Omental fat pad (tissue), 3 donors: ENCODE measurements at regions not wholly inside any gene's neighbourhood (a gene's known extent, or its start where the extent isn't known, plus 50 kb on each side); places are given as distances from the start of the nearest gene placed in this dataset.

Experiments used
- ATAC-seq: fragments of 150-250 bp; one replicate; pipeline ENCODE4 v1.9.1; 2016; ENCODE audit warnings: mild to moderate bottlenecking, moderate library complexity; ENCODE audit not compliant: low FRiP score
- DNase-seq: peaks from one replicate; pipeline ENCODE4 v3.0.0-alpha.2; 2019; ENCODE audit warnings: low spot score
- TF ChIP-seq, protein P1 (sequence below), 3 donors: fragments of 450-650 bp; IDR thresholded peaks; one replicate each; pipeline ENCODE4 v1.5.1; 2016 to 2017; ENCODE audit warnings: antibody characterized with exemption in 3 of 3, mild to moderate bottlenecking in 3 of 3, moderate library complexity in 2 of 3

DNA sequence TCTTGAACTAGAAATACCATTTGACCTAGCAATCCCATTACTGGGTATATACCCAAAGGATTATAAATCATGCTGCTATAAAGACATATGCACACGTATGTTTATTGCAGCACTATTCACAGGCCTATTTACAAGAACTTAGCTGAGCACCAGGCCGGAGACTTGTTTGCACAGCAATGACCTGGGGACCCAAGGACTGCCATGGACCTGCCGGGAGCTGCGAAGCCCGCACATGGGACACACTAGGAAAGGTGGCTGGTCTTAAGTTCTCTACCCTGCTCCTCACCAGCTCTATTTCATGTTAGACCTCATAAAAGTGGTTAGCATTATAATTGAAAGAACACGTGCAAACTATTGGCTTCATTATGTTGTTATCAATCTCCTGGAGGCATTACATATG is 70.4 kb upstream of the CST7 start:
- ATAC-seq (no peak), DNase-seq (no peak)
- TF ChIP-seq, protein P1, sequence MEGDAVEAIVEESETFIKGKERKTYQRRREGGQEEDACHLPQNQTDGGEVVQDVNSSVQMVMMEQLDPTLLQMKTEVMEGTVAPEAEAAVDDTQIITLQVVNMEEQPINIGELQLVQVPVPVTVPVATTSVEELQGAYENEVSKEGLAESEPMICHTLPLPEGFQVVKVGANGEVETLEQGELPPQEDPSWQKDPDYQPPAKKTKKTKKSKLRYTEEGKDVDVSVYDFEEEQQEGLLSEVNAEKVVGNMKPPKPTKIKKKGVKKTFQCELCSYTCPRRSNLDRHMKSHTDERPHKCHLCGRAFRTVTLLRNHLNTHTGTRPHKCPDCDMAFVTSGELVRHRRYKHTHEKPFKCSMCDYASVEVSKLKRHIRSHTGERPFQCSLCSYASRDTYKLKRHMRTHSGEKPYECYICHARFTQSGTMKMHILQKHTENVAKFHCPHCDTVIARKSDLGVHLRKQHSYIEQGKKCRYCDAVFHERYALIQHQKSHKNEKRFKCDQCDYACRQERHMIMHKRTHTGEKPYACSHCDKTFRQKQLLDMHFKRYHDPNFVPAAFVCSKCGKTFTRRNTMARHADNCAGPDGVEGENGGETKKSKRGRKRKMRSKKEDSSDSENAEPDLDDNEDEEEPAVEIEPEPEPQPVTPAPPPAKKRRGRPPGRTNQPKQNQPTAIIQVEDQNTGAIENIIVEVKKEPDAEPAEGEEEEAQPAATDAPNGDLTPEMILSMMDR (IDR thresholded peaks at IDR 0.05): no peak

DNA sequence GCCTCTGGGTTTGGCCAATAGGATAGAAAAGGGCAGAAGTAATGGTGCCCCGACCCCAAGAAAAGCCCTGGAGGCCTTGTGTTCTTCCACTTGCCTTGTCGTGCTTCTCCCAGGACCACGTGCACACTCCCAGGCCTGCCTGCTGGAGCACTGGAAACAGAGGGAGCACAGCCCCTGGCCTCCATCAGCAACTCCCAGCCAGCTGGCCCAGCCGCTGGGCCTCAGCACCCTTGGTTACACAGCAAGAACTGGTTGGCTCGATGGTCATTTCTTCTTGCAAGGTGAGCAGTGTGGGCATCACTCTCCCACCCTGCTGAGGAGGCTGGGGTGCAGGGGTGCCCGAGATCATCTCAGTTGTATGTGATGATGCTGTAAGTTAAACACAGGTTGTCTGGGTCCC is 69.2 kb upstream of the CST7 start:
- ATAC-seq (no peak), DNase-seq (no peak)
- TF ChIP-seq, protein P1 (IDR thresholded peaks at IDR 0.05): no peak

DNA sequence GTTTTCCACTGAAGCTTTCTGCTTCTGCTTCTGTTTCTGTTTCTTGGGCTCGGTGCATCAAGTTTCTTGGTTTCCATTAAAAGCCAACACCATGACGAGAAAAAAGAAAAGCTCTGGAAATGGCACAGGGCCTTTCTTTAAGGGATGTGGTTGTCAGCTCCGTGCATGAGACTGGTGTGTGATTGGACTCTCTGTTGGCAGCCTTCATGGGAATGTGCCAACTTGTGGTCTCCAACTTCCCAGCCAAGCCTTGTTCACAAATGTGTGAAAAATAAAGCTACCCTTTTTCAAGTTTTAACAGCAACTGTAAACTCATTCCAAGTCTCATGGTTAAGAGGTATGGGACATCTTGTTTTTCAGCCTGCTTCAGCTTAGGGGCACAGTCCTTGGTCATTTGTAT is 68.7 kb upstream of the CST7 start:
- ATAC-seq (no peak), DNase-seq (no peak)
- TF ChIP-seq, protein P1 (IDR thresholded peaks at IDR 0.05): no peak

DNA sequence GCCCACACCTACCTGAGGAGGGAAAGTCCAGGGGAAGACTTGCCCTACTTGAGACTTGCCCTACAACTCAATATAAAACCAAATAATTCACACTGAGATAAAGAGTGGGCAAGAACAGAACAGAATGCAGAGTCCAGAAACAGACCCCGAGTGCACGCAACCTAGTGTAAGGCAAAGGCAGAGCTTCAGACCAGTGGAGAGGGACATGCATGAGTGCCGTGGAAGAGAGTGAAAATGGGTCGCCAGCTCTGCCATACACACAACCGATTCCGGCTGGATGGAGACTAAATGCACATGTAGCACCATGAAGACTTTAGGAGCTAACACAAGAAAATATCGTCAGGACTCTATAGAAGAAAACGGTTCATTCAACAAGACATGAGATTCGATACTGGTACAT is 58.8 kb upstream of the CST7 start:
- ATAC-seq: no peak
- TF ChIP-seq, protein P1 (IDR thresholded peaks at IDR 0.05): no peak
- DNase-seq: no peak

DNA sequence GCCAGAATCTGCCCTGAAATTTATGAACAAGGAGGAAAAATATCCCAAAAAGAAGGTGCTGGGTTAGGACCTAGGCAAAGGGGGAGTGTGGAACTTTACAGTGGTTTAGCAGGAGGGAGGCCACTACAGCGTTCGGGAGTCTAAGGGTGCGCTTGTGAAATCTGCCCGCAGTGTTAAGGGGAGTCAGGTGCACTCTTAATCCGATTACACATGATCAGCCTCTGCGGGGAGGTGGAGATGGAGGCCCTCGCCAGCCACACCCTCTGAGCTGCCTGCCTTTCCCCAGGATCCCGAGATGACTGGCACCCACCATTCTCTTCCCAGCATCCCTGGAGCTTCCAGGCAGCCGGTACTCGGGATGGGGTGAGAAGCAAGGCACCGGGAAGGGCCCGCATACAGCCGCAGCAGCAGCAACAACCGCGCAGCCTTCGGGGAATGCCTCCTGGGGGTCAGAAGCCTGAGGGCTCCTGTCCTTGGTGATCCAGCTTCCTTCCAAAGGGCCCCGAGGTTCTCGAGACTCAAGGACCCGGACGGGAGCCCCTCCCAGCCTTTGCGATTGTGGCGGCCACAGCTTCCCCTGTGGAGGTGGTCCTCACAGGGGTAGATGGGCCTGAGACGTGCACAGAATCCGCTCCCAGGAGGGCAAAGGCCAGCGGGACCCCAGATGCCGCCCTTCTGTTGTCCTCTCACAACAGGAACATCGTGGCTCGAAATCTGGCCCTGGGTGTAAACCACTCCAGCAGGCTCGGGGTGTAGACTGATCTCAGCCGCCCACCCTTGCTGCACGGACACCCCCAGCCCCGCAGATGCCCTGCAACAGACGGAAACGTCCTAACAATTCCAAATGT is 57.3 kb upstream of the CST7 start:
- TF ChIP-seq, protein P1 (IDR thresholded peaks at IDR 0.05): no peak
- ATAC-seq (no peak), DNase-seq (no peak)

DNA sequence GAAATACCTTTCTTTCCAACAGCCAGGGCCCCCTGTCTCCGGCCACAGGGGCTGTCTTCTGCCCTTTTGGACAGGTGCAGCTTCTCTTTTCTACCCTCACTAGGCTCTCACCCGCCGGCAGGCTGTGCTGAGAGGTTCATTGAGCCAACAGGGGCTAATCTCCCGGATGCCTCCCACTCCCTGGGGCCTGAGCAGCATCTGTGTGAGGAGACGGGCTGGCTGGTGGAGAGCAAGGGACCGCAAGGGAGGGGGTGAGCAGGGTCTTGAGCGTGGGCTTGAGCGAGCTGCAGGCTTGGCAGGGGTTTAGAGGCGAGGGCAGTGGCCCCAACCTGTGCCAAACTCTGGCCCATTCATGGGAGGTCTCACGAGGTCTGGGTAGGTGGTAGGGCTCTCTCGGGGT is 56.5 kb upstream of the CST7 start:
- no peak for DNase-seq
- TF ChIP-seq, protein P1 (IDR thresholded peaks at IDR 0.05): no peak
- ATAC-seq: no peak

DNA sequence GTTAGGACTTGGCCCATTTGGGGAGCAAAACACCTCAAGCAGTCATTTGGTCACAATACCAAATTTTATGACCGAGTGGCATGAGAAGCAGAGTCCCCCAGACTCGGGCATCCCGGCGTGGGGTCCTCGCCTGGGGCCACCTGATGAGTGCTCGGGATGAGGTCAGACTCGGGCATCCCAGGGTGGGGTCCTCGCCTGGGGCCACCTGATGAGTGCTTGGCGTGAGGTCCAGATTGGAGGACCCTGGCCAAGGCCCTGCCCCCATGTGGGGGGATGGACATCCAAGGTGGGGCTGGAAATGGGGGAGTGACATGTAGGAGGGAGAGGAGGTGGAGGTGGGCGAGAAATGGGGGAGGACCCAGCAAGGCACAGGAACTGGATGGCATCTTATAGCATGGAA is 56.1 kb upstream of the CST7 start:
- TF ChIP-seq, protein P1 (IDR thresholded peaks at IDR 0.05): no peak
- no peak for ATAC-seq
- no peak for DNase-seq
